H9 (cell line): ENCODE measurements at regions not wholly inside any gene's neighbourhood (a gene's known extent, or its start where the extent isn't known, plus 50 kb on each side); places are given as distances from the start of the nearest gene placed in this dataset.

Experiments
- DNase-seq: peaks from one replicate; pipeline ENCODE4 v3.0.0-alpha.2; 2017
- H2AFZ ChIP-seq: one replicate; pipeline ENCODE4 v1.6.1; 2013; ENCODE audit warnings: mild to moderate bottlenecking, low read length, control low read depth, moderate library complexity
- H2AK5ac ChIP-seq: 2 replicates; pipeline ENCODE4 v1.6.1; 2013; ENCODE audit warnings: low read length, control low read depth, mixed read lengths; ENCODE audit not compliant: insufficient read length
- H2BK120ac ChIP-seq: one replicate; pipeline ENCODE4 v1.6.1; 2013; ENCODE audit warnings: low read depth, mild to moderate bottlenecking, low read length, control low read depth, inconsistent platforms; ENCODE audit not compliant: poor library complexity, severe bottlenecking
- H2BK12ac ChIP-seq: 2 replicates; pipeline ENCODE4 v1.6.1; 2013; ENCODE audit warnings: low read length, control low read depth, mixed read lengths, low read depth; ENCODE audit not compliant: insufficient read length
- H2BK15ac ChIP-seq: 2 replicates; pipeline ENCODE4 v1.6.1; 2013; ENCODE audit warnings: low read depth, low read length, control low read depth
- H2BK20ac ChIP-seq: one replicate; pipeline ENCODE4 v1.6.1; 2013; ENCODE audit warnings: low read depth, mild to moderate bottlenecking, low read length, control low read depth, inconsistent platforms; ENCODE audit not compliant: poor library complexity, severe bottlenecking
- H2BK5ac ChIP-seq: 2 replicates; pipeline ENCODE4 v1.6.1; 2013; ENCODE audit warnings: low read length, control low read depth, mixed read lengths; ENCODE audit not compliant: insufficient read length
- H3K14ac ChIP-seq: 2 replicates; pipeline ENCODE4 v1.6.1; 2013; ENCODE audit warnings: low read length, control low read depth; ENCODE audit not compliant: insufficient read depth
- H3K18ac ChIP-seq: 2 replicates; pipeline ENCODE4 v1.6.1; 2013; ENCODE audit warnings: low read depth, mild to moderate bottlenecking, mixed read lengths, low read length, control low read depth; ENCODE audit not compliant: insufficient read length
- H3K23ac ChIP-seq: 2 replicates; pipeline ENCODE4 v1.6.1; 2013; ENCODE audit warnings: low read length, control low read depth, mixed read lengths, low read depth; ENCODE audit not compliant: insufficient read length
- H3K23me2 ChIP-seq: 2 replicates; pipeline ENCODE4 v1.6.1; 2013; ENCODE audit warnings: low read depth, mild to moderate bottlenecking, mixed read lengths, low read length, control low read depth; ENCODE audit not compliant: insufficient read length, poor library complexity, severe bottlenecking
- H3K27ac ChIP-seq: 2 replicates; pipeline ENCODE4 v1.5.1; 2013; ENCODE audit warnings: low read length, control low read depth, mixed read lengths, low read depth; ENCODE audit not compliant: insufficient read length
- H3K27me3 ChIP-seq: 2 replicates; pipeline ENCODE4 v1.6.1; 2013; ENCODE audit warnings: low read length, control low read depth, inconsistent platforms; ENCODE audit not compliant: insufficient read depth
- H3K4ac ChIP-seq: 2 replicates; pipeline ENCODE4 v1.6.1; 2013; ENCODE audit warnings: low read depth, mild to moderate bottlenecking, control low read depth, inconsistent platforms, low read length, moderate library complexity
- H3K4me1 ChIP-seq: 2 replicates; pipeline ENCODE4 v1.6.1; 2013; ENCODE audit warnings: low read length, control low read depth, inconsistent platforms; ENCODE audit not compliant: insufficient read depth
- H3K4me2 ChIP-seq: 2 replicates; pipeline ENCODE4 v1.6.1; 2013; ENCODE audit warnings: low read length, control low read depth, mixed read lengths; ENCODE audit not compliant: insufficient read length, insufficient read depth
- H3K56ac ChIP-seq: 2 replicates; pipeline ENCODE4 v1.6.1; 2013; ENCODE audit warnings: low read depth, mild to moderate bottlenecking, mixed read lengths, low read length, control low read depth; ENCODE audit not compliant: insufficient read length
- H3K79me1 ChIP-seq: 2 replicates; pipeline ENCODE4 v1.6.1; 2013; ENCODE audit warnings: low read depth, mild to moderate bottlenecking, moderate library complexity, low read length, control low read depth, inconsistent platforms; ENCODE audit not compliant: insufficient read depth, poor library complexity, severe bottlenecking
- H3K79me2 ChIP-seq: 2 replicates; pipeline ENCODE4 v1.6.1; 2013; ENCODE audit warnings: low read length, control low read depth, inconsistent platforms; ENCODE audit not compliant: insufficient read depth
- H3K9ac ChIP-seq: 2 replicates; pipeline ENCODE4 v1.6.1; 2013; ENCODE audit warnings: low read length, control low read depth, mixed read lengths; ENCODE audit not compliant: insufficient read length; ENCODE audit errors: extremely low read depth
- H3K9me3 ChIP-seq: one replicate; pipeline ENCODE4 v1.6.1; 2013; ENCODE audit warnings: low read depth, low read length, inconsistent platforms; ENCODE audit not compliant: control insufficient read depth
- H3T11ph ChIP-seq: one replicate; pipeline ENCODE4 v1.6.1; 2013; ENCODE audit warnings: mild to moderate bottlenecking, low read length, control low read depth, inconsistent platforms
- H4K20me1 ChIP-seq: one replicate; pipeline ENCODE4 v1.6.1; 2013; ENCODE audit not compliant: control insufficient read depth, insufficient read length, insufficient read depth
- H4K5ac ChIP-seq: 2 replicates; pipeline ENCODE4 v1.6.1; 2013; ENCODE audit warnings: low read depth, mild to moderate bottlenecking, mixed read lengths, low read length, control low read depth; ENCODE audit not compliant: insufficient read length
- H4K8ac ChIP-seq: replicated peaks from 2 replicates; pipeline ENCODE4 v1.6.1; 2013; ENCODE audit warnings: low read length, control low read depth, mixed read lengths, low read depth; ENCODE audit not compliant: insufficient read length
- H4K91ac ChIP-seq: 2 replicates; pipeline ENCODE4 v1.6.1; 2013; ENCODE audit warnings: low read depth, mild to moderate bottlenecking, moderate library complexity, mixed read lengths, low read length, control low read depth; ENCODE audit not compliant: insufficient read length
- H3K27ac Mint-ChIP-seq, 3 experiments: 2 replicates in 2 of 3; 3 replicates in 1 of 3; pipeline ENCODE4 v1.8.0; 2020 to 2021; ENCODE audit warnings: mixed read lengths in 3 of 3, mild to moderate bottlenecking in 1 of 3, moderate library complexity in 1 of 3
- H3K27me3 Mint-ChIP-seq: 2 replicates; pipeline ENCODE4 v1.8.0; 2021; ENCODE audit warnings: low read depth, mild to moderate bottlenecking, moderate library complexity, mixed read lengths
- H3K36me3 Mint-ChIP-seq, 3 experiments: 2 replicates in 2 of 3; 3 replicates in 1 of 3; pipeline ENCODE4 v1.8.0; 2020 to 2021; ENCODE audit warnings: low read depth in 3 of 3, mixed read lengths in 3 of 3; ENCODE audit not compliant: insufficient read depth in 1 of 3
- H3K4me1 Mint-ChIP-seq, 2 experiments: 2 replicates each; pipeline ENCODE4 v1.8.0; 2020; ENCODE audit warnings: mixed read lengths in 2 of 2
- H3K4me3 Mint-ChIP-seq, 2 experiments: 2 replicates in 1 of 2; 3 replicates in 1 of 2; pipeline ENCODE4 v1.8.0; 2020 to 2021; ENCODE audit warnings: mild to moderate bottlenecking in 2 of 2, mixed read lengths in 2 of 2, moderate library complexity in 1 of 2
- H3K9me3 Mint-ChIP-seq, 2 experiments: 2 replicates in 1 of 2; 3 replicates in 1 of 2; pipeline ENCODE4 v1.8.0; 2020; ENCODE audit warnings: mild to moderate bottlenecking in 2 of 2, mixed read lengths in 2 of 2, moderate library complexity in 1 of 2
- CTCF ChIP-seq: fragments of 200-600 bp; sonication (generic); conservative IDR thresholded peaks from 3 replicates; pipeline ENCODE4 v1.8.0; 2021; ENCODE audit warnings: antibody characterized with exemption, mild to moderate bottlenecking
- WGBS: extraction: QIAGEN DNeasy Blood & Tissue Kit; methylation state at CpG from one replicate; pipeline ENCODE4 v1.1.7; 2013; ENCODE audit warnings: missing lambda C conversion rate, low lambda C conversion rate, mixed read lengths; ENCODE audit not compliant: insufficient read length; ENCODE audit errors: extremely low coverage; 5-methylcytosine and 5-hydroxymethylcytosine counted together

GRCh38 chr6:76516924-76517323, 444.5 kb upstream of the IMPG1 start:
- Histone ChIP-seq H3K4ac (no peak overlapping the region), H3K56ac (no peak overlapping the region), H3K79me2 (no peaks in the 10 kb centered on the region), H3K27ac (no peak overlapping the region), H3K4me1 (no peaks in the 10 kb centered on the region), H3K27me3 (no peaks in the 10 kb centered on the region), H3K9me3 (no peaks in the 10 kb centered on the region), H3K9ac (no peak overlapping the region), H3K23ac (no peak overlapping the region), H3K23me2 (no peaks in the 10 kb centered on the region), H4K8ac (no peak overlapping the region), H3K79me1 (no peaks in the 10 kb centered on the region), H3K4me2 (no peak overlapping the region), H2BK120ac (no peak overlapping the region), H2BK20ac (no peak overlapping the region), H2BK12ac (no peak overlapping the region), H3T11ph (no peak overlapping the region), H4K91ac (no peak overlapping the region), H3K18ac (no peak overlapping the region), H3K14ac (no peak overlapping the region), H4K20me1 (no peaks in the 10 kb centered on the region), H2BK5ac (no peak overlapping the region), H2BK15ac (no peak overlapping the region), H2AFZ (no peak overlapping the region), H4K5ac (no peak overlapping the region), H2AK5ac (no peak overlapping the region)
- Mint-ChIP-seq H3K9me3 (peaks cover 15 to 28% of the 10 kb centered on the region in 2 experiments), H3K36me3 (peaks cover 2 to 20% (median 8%) of the 10 kb centered on the region in 3 experiments; a peak in 5 of 7 replicates), H3K4me1 (no peaks in the 10 kb centered on the region), H3K27ac (no peak overlapping the region), H3K4me3 (no peak overlapping the region), H3K27me3 (no peaks in the 10 kb centered on the region; the same call in 1 of the 2 replicates)
- TF ChIP-seq CTCF: no peak
- no peak for DNase-seq
- WGBS: no CpG with 5 or more reads among the region's 4 CpGs
